ENCODE measurements at regions not wholly inside any gene's neighbourhood (a gene's known extent, or its start where the extent isn't known, plus 50 kb on each side); places are given as distances from the start of the nearest gene placed in this dataset.

GRCh38 chr2:188720811-188721605 is 253.2 kb upstream of the COL3A1 start:
- TF ChIP-seq CTCF (conservative IDR thresholded peaks at IDR 0.05 in 1 of 2, IDR thresholded peaks at IDR 0.05 in 1 of 2; ENCODE audit: low read depth in 1 of 2, low read length in 2 of 2) = no peak
- TF ChIP-seq EZH2 (IDR thresholded peaks at IDR 0.05; ENCODE audit: low read length, missing control alignments) = no peak
